ENCODE measurements at regions not wholly inside any gene's neighbourhood (a gene's known extent, or its start where the extent isn't known, plus 50 kb on each side); places are given as distances from the start of the nearest gene placed in this dataset.

DNA sequence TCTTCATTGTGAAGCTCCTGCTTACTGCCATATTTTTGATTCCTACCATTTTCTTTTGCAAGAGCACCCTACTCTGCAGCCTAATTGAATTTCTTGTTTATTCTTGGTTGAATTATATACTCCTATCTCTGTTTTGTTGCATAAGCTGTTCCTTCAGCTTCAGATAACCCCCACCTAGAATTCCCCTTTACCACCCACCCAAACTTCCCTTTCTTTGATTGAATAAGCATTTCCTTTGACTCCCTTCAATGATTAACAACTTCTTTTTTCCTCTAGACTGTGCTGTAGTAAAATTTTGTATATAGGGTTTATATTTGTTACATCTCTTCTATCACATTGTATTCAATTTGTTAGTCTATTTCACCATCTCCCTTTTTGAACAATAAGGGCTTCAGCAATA is 168.1 kb downstream of the GPR37 start:
- TF ChIP-seq, protein P1, sequence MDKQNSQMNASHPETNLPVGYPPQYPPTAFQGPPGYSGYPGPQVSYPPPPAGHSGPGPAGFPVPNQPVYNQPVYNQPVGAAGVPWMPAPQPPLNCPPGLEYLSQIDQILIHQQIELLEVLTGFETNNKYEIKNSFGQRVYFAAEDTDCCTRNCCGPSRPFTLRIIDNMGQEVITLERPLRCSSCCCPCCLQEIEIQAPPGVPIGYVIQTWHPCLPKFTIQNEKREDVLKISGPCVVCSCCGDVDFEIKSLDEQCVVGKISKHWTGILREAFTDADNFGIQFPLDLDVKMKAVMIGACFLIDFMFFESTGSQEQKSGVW (CRISPR knock-in tag; IDR thresholded peaks at IDR 0.05; ENCODE audit: borderline replicate concordance) = no peak
- TF ChIP-seq POLR2A (IDR thresholded peaks at IDR 0.05; ENCODE audit: insufficient read depth in 1 of 2, low read depth in 2 of 2, low read length in 2 of 2) = no peak
- TF ChIP-seq ZNF282 (IDR thresholded peaks at IDR 0.05; ENCODE audit: partially characterized antibody) = no peak
- TF ChIP-seq, protein P2, sequence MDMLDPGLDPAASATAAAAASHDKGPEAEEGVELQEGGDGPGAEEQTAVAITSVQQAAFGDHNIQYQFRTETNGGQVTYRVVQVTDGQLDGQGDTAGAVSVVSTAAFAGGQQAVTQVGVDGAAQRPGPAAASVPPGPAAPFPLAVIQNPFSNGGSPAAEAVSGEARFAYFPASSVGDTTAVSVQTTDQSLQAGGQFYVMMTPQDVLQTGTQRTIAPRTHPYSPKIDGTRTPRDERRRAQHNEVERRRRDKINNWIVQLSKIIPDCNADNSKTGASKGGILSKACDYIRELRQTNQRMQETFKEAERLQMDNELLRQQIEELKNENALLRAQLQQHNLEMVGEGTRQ (IDR thresholded peaks at IDR 0.05; ENCODE audit: low read depth, low read length) = no peak
- TF ChIP-seq, protein P2 (CRISPR knock-in tag; IDR thresholded peaks at IDR 0.05; ENCODE audit: borderline replicate concordance) = no peak
- TF ChIP-seq NBN (conservative IDR thresholded peaks at IDR 0.05) = no peak
- TF ChIP-seq TAF1 (CRISPR knock-in tag; IDR thresholded peaks at IDR 0.05) = no peak
- no peak for TF ChIP-seq EZH2 (conservative IDR thresholded peaks at IDR 0.05; ENCODE audit: low read depth, low read length)
